ENCODE measurements at regions not wholly inside any gene's neighbourhood (a gene's known extent, or its start where the extent isn't known, plus 50 kb on each side); places are given as distances from the start of the nearest gene placed in this dataset.

DNA sequence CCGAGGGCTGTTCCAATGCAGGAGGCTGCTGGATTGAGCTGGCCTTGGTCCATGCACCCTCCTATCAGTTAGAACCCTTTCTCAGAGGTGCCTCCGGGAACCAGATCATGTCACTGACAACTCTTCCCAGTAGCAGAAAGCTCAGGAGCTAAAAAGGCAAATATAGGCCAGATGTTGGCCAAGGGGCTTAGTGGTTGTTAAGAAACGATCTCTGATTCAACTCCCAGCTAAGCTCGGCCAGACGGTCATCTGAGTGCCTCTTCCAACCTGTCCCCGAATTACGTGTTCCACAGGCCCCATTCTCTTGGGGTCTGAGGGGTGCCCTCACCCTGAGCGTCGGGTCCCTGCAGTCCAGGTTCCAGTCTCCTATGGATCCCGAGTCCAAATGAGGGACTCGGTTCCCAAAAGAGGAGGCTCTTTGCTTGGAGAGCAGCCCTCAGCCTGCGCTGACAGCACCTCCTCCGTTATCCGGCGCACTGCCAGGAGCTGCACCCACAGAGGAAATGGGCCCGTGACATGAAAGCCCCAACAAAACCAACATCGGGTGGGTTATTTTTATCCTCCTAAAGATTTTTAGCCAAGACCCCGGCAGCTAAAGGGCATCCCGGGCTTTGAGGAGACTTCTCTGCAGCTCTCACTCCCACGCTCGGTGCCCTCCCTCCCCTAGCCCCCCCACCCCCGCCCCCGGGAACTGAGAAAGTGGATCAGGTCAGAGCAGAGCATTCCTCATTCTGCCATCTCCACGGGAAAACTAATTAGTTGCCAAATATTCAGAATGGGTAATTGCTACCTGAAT is 106.6 kb upstream of the ID2 start:
- peak; percentile 35 for DNase-seq (ENCODE audit: low read depth)

DNA sequence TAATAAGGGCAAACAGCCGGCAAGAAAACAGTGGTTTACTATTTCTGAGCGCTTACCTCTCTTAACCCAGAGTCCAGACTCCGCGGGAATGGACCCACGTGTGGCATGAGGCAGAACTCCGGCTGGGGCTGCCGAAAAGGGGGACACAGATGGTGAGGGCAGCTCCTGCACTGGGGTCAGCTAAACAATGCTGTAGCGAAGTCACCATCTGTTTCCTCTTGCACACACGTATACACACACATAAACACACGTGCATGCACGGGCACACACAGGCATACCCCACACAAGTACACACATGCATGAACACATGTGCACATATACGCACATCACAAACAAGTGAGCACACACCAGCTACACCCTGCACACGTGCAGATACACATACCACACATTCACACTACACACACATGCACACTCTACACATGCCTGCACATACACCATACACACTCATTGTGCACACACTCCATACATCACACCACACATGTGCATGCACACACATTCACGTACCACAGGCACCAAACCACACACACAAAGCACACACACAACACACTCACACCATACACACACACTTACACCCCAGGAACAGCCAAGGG is 105.9 kb upstream of the ID2 start:
- DNase-seq (ENCODE audit: low read depth) = no peak

DNA sequence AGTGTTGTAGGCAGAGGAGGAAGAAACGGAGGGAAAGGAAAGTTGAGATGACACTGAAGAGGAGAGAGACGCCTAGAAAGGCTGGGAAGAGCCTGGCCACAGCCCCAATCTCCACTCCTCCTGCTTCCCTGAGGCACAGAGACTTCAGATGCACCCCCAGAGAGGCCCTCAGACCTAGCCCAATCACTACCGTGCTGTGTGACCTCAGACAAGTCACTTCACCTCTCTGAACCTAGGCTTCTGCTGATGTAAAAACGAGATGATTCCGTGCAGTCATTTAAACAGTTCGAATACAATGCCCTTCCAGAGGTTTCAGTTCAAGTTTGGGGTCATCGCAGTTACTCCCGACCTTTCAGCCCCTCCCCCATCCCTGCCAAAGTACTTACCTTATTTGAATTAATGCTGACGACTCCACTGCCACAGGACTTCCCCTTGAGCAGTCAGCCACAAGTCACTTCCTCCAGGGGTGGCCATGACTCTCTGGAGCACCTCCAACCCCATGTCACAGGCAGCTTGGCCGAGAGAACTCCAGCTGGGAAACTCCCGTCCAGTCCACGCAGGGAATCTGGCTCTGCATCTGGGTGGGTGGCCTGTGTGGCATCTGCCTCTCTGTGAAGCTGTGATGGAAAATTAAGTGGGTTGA is 105.2 kb upstream of the ID2 start:
- DNase-seq (ENCODE audit: low read depth) = no peak

DNA sequence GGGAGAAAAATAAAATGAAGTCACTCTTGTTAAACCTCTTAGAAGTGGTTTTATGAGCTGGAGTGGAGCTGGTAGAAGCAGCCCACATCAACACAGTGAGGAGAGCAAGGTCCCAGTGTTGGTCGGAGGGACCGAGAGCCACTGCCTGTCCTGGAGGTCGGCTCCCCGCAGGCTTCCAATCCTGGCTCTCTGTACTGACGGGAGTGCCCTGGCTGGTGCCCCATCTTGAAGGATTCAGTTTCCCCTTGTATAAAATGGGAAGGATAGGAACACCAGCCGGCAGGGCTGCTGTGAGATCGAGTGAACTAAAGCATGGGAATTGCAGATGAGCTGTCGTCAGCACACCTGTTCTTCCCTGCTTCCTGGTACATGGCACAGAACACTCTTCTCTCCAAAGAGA is 104.3 kb upstream of the ID2 start:
- DNase-seq (ENCODE audit: low read depth) = no peak

DNA sequence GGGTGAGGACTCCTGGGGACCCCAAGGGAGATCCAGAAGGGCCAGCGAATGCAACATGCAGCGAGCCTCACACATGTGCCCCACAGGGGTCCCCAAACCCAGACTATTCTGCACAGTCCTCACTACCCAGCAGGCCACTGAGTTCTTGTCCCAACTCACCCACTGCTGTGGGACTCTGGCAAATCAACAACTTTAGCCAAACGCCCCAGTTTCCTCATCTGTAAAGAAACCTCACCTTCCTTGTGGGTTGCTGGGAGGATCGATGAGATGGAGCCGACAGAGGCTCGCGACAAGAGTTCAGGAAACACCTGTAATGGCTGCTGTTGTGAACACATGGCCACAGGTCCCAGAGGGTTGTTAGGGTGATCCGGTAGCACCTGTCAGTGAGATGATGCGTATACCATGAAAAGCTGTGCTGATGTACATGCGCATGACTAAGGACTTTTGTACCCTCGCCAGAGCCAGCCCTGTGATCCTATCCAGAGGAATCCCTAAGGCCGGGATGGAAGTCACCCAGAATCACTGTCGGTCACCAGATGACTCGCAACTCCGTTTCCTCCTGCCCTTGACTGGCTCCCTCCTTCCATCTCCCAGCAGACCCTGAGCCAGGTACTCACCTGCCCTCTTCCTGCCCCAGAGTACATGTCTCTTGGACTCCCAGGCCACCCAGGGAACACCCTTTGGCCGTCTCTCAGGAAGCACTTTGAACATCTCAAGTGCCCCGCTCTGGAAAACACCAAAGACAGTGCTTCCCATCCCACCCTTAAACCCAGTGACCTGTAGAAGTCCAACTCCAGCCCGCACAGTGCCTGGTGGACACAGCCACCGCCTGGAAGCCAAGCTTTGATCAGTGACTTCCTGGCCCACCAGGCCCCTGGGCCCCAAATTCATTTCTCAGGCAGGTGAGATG is 103.3 kb upstream of the ID2 start:
- DNase-seq (ENCODE audit: low read depth) = no peak

DNA sequence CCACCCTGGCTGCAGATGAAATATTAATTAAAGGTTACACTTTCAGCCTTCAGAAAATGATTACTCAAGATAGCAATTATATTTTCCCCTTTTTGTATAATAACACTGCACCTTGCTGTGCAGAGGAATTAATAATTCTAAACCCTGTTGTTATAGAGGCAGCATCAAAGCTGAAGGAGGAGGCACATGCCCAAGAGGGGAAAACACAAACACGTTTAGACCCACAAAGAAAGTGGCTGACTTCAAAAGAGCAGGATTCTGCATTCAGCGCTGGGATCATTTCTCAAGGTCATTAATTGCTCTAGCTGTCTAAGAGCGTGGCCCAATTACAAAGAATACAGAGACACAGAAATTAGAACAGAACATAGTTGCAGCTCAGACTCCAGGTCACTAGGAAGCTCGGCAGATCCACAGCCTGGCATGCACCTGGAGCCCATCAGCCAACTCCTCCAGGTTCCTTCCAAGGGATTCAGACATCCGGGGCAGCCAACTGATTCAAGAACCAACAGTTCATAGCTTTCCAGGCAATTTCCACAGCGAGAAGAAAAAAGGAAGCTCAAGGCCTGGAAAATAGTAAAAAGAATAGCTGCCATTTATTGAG is 102.3 kb upstream of the ID2 start:
- no peak for DNase-seq (ENCODE audit: low read depth)

DNA sequence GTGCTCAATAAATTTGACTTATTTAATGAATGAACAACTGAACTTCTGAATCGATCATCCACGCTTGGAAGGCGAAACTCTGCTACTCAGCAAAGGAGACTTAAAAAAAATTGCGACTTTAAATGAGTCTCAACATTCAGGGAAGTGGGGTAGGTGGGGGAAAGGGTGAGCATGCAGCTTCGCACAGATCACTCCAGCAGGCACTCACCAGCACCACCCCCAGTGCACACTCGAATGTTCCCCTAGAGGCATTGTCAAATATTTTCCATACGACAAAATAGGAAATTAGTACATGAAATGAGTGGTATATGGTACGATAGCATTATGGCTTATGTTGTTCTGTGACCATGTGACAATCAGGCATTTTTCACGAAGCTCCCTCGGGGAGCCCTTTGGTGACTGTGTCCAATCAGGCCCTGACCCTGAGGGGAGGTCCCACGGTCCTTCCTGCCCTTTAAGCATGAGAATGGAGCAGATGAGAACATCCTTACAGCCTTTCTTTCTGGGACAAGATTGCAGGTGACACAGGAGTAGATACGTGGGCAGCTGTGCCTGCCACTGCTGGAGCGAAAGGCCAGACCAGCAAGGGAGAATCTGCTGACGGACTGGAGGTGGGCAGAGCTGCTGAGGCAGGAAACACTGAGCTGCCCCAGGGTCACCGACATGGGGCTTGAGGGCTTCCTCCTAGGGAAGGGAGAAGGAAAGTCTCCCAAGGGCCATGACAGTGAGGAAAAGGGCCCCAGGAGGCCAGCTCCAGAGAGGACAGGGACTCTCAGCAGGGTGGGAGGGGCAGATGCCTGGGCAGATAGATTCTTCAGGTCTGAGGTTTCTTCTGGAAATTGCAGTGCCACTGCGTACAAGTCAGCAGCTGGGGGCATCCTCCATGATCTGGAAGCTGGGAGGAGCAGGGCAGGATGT is 101.3 kb upstream of the ID2 start:
- DNase-seq (ENCODE audit: low read depth) = no peak

DNA sequence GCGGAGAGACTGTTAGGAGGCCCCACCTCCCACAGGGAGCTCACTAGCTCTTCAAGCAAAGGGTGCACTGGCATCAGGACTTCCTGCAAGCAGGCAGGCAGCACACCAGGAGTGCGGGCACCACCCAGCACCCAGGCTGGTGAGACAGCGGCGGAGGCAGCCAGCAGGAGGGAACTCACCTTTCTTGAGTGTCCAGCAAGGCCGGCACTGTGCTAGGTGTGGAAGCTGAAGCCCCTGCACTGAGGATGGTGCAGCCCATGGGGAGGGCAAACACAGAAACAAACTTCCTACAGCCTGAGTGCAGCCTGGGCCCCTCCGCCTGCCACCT is 100.7 kb upstream of the ID2 start:
- no peak for DNase-seq (ENCODE audit: low read depth)

DNA sequence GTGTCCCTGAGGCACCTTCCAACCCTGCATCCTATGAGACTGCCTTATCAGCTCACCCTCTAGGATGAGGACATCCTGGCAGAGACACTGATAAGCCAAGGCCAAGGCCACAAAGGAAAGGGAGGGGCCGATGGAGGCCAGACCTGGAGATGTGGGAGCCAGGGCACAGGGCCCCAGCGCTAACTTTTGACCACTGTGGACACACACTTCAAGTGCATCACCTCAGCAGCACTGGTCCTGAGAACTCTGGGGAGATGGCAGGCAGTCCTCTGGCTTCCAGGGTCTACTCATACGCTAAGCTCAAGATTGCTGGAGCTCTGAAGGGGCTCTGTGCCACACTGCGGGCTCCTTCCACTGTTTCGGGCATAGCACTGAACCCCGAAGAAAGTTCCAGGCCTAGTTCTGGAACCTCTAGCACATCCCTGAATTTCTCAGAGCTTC is 100.2 kb upstream of the ID2 start:
- no peak for DNase-seq (ENCODE audit: low read depth)

DNA sequence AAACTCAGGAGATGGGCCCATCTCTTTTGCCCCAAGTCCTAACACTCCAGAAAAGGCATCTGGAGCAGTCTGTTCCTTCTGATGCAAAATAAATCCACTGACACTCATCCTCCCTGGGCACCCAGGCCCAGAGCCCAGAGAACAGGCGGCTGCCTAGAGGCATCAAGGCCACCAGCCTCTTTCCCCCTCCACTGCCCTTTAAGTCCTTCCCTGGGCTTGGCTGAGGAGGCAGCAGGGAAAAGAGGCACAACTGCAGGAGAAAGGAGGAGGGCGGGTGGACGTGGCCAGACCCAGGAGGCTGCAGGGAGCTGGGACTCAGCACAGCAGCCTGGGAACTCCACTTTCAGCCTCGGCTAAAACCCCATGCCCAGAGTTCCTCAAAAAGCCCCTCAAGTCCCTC is 99.7 kb upstream of the ID2 start:
- no peak for DNase-seq (ENCODE audit: low read depth)

DNA sequence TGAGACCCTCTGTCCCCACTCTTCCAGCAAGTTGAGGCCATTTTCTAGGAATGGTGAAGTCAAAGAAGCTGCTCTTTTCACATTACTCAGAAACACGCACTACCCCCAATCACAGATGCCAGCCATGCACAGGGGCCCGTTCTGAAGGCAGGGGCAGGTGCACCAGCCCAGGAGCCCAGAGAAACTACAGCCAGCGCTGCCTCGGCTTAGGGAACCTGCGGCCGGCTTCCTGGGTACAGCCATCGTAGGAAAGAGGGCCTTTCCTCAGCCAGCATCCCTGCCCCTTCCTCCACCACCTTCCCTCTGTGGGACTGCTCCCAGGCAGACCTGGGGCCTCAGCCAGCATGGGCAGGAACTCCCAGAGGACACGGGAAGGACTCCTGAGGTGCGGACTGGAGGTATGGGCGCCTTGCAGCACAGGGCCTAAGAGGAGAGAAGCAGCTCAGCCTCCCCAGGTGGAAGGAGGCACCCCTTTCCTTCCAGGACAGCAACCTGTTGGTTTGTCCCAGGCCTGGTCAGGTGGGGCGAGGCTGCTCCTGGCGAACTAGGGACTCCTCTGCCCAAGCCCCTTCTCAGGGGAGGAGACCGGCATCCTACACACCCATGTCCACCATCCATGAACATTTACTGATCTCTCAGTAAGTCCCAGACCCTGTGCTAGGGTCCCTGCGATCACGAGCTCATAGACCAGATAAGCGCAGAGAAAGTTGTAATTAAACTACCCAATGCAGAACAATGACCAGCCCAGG is 99.0 kb upstream of the ID2 start:
- no peak for DNase-seq (ENCODE audit: low read depth)

DNA sequence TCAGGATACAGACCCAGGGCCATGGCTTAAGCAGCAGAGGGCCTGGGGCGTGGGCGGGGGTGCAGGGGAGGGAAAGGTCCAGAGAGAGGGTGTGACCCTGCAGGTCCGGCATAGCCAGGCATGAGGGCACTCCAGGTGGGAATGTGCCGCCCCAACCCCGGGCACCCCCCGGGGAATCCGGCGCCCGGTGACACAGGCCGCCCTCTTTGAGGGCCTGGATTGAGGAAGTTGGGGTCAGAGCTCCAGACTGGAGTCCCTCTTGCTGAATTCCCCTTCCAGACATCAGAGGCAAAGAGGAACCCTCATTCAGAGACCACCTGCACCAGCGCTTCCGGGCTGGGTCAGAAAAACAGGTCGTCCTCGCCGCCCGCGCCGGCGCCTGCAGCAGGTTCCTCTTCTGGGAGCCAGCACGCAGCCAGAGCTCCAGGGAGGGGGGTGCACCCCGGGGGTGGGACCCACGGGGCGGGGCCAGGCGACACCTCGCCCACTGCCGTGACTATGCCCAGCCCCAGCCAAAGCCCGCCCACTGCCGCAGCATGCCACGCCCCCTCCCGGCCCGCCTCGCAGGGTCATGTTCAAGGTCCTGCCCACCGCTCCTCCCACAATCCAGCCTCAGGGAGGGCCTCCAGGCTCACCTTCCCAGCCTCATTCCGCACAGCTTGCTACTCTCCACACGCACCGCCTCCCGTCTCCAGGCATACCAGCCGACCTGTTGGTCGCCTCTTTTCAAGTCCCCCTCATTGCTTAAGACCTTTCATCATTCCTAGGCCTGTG is 98.3 kb upstream of the ID2 start:
- peak; percentile 78 for DNase-seq (ENCODE audit: low read depth)

DNA sequence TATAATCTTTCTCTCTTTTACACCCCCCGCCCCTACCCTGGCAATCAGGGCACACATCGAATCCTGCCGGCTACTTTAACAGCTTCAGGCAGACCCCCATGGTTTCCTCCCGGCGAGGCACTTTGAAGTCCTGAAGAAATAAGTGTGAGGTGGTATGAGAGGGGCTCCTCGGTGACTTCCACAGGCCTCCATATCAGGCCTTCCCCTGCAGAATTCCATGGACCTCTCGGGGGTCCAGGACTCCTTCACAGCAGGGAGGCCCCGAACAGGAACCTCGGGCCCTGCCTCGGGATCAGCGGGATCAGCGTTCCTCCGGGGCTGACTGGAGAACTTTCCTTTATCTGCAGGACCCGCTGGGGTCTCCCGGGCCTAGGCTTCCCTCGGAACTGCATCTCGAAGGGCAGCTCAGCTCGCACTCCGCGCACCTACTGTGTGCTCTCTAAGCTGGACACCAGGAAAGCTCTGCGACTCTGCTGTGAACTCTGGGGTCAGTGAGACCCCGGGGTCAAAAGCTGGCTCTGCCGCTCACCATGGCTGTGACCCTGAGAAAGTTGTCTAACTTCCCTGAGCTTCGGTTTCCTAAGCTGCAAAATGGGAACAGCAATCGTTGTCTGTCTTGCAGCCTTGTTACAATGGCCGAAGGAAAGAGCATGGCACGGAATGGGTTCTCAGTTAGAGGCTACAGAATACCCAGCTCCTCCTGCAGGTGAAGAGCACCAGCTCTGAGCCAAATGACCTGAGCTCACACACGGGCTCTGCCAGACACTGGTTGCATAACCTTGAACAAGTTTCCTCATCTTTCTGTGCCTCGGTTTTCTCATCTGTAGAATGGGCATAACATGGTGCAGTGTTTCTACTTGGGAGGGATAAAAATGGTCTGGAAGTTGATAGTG is 97.4 kb upstream of the ID2 start:
- DNase-seq (ENCODE audit: low read depth) = no peak

DNA sequence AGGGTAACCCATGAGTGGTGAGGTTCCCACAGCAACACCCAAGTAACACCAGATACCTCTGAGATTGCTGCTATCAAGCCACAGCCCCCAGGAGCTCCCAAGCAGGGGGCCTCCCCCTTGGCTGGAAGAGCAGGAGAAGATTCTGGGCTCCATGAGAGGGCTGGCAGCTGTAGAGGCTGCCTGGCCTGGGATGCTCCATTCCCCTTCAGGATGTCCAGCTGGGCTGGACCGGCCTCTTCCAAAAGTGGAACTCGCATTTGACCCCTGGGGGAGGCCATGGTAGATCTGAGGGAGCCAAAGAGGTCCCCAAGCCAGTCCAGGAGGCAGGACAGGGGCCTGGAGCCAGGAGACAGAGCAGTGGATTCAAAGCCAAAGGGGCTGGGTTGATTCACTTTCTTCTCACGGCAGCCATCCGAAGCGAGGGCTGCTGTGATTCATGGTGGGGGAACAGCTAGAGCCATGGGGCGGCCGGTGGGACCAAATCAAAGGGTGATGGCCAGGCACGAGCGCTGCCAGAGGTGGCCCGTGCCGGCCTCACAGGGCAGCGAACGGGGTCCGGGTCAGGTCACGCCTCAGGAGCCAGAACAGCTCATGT is 95.3 kb upstream of the ID2 start:
- no peak for DNase-seq (ENCODE audit: low read depth)

DNA sequence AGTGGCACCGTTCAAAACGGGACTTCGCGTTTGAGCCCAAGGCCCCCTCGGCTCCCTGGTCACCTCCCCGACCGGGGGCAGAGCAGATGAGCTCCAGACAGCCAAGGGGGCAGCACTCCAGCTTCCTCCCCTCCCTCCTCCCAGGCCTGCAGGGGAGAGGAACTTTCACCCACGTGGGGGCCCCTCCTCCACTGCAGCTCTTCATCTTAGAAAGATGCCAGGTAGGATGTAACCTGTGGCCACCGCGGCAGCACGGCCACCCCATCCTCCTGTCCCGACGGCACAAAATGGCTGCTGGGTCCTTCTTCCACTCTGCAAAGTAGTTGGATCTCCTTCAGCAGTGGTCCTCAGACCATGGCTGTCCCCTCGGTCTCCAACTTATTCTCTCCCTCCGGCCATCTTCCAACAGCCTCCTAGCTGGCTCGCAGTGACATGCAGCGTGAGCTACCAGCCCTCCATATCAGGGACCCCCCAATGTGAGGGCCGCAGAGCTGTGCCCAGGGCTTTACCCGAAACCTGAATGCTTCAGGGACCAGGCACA is 94.5 kb upstream of the ID2 start:
- DNase-seq (ENCODE audit: low read depth) = no peak

DNA sequence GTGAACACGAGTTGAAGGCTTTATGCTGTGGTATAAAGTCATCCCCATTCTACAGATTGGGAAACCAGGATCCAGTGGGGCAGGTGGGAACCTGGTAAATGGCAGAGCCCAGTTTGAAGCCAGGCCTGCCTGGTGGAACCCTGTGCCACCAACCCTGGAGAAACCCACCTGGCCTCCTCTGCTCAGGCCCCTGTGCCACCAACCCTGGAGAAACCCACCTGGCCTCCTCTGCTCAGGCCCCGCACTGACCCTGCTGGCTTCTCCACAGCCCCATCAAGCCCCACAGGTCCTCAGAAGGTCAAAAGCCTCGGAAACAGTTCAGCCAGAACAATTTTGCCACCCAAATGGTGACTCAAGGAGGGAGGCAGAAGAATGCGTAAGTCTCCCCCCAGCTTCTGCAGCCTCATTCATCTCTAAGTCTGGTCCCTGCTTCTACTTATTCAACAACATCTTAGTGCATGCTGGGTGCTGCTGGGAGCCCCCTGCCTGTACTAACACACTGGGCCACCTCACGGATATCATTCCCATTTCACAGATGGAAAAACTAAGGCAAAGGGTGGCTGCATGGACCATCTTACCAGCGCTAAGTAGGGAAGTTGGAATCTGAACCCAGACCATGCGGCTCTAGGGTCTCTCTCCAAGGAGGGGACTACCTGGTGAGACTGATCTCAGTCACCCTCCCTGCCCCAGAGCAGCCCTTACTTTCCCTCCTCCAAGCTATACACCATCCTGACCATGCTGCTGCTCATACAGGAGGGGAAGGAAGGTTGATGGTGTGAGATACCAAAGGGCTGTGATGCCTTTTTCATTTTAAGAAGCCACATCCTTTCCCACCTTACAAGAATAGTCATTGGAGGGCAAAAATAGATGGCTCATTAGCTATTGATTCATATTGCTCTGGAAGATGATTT is 93.7 kb upstream of the ID2 start:
- no peak for DNase-seq (ENCODE audit: low read depth)

DNA sequence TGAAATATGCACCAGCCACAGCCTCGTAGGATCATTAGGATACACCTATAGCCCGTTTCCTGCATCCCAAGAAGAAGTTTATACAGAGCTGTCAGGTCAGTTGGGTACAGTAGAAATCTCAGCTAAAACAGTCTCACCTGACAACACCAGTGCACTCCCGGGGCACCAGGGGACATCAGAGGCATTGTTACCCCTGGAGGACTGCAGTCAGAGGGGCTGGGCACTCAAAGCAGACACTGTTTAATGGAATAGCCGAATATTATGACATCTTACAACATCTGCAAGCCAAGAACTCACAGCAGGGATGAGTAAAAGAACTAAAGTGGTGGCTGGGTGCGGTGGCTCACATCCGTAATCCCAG is 93.0 kb upstream of the ID2 start:
- DNase-seq (ENCODE audit: low read depth) = no peak

All from stimulated activated CD8-positive, alpha-beta memory T cell treated with anti-CD3 and anti-CD28 coated beads, Interleukin-12 subunit alpha, Interleukin-12 subunit beta, amount 100 ng/mL, for 4 hours (primary cell).